ENCODE measurements at regions not wholly inside any gene's neighbourhood (a gene's known extent, or its start where the extent isn't known, plus 50 kb on each side); places are given as distances from the start of the nearest gene placed in this dataset.

GRCh38 chr3:124352149-124352539 is 360.2 kb upstream of the ROPN1 start:
- TF ChIP-seq CTCF (IDR thresholded peaks at IDR 0.05) (no peak), EP300 (IDR thresholded peaks at IDR 0.05) (no peak), POLR2A (IDR thresholded peaks at IDR 0.05) (no peak)
